NOMO-1 treated with dmso at 0.1 percent for 144 hours (cell line): ENCODE measurements at regions not wholly inside any gene's neighbourhood (a gene's known extent, or its start where the extent isn't known, plus 50 kb on each side); places are given as distances from the start of the nearest gene placed in this dataset.
"Not testable (repeated sequence)": the region's sequence is repeated elsewhere in the genome, so short reads cannot be mapped to it uniquely, and the experiment has no call there.

Experiments used
- DNase-seq: peaks from one replicate; lab custom pipeline; 2025; ENCODE audit not compliant: unreplicated experiment; lab: John Stamatoyannopoulos, UW

GRCh38 chr11:121870206-121871045, 245.6 kb downstream of the BLID start:
- DNase-seq, result no peak

GRCh38 chr11:121869478-121869877, 246.5 kb downstream of the BLID start:
- DNase-seq, result no peak

- no peak for DNase-seq
Observed at GRCh38 chr11:121866754-121867153, 249.3 kb downstream of the BLID start.

GRCh38 chr11:121864660-121865059, 251.4 kb downstream of the BLID start:
- peak; percentile 7 for DNase-seq

- DNase-seq, result no peak
Observed at GRCh38 chr11:121863126-121863525, 252.9 kb downstream of the BLID start.

- not testable (repeated sequence) for DNase-seq
Observed at GRCh38 chr11:121855138-121855537, 260.9 kb downstream of the BLID start.

- DNase-seq, result no peak
Observed at GRCh38 chr11:121844016-121844415, 272.0 kb downstream of the BLID start.

GRCh38 chr11:121842192-121842585, 273.8 kb downstream of the BLID start:
- DNase-seq, result no peak

- no peak for DNase-seq
Observed at GRCh38 chr11:121841487-121842191, 274.4 kb downstream of the BLID start.

GRCh38 chr11:121839781-121840180, 276.2 kb downstream of the BLID start:
- DNase-seq, result no peak

- DNase-seq, result no peak
Observed at GRCh38 chr11:121838571-121838970, 277.4 kb downstream of the BLID start.

- DNase-seq, result no peak
Observed at GRCh38 chr11:121833970-121834369, 282.0 kb downstream of the BLID start.

- DNase-seq, result peak; percentile 4
Observed at GRCh38 chr11:121829159-121829643, 286.8 kb downstream of the BLID start.

GRCh38 chr11:121814962-121815361, 301.1 kb downstream of the BLID start:
- no peak for DNase-seq

GRCh38 chr11:121814296-121814695, 301.7 kb downstream of the BLID start:
- no peak for DNase-seq

- no peak for DNase-seq
Observed at GRCh38 chr11:121810291-121810690, 305.7 kb downstream of the BLID start.

- DNase-seq, result no peak
Observed at GRCh38 chr11:121808096-121808495, 307.9 kb downstream of the BLID start.

- no peak for DNase-seq
Observed at GRCh38 chr11:121807051-121807450, 309.0 kb downstream of the BLID start.

GRCh38 chr11:121802542-121802941, 313.5 kb downstream of the BLID start:
- DNase-seq, result no peak

- no peak for DNase-seq
Observed at GRCh38 chr11:121801781-121802180, 314.2 kb downstream of the BLID start.

GRCh38 chr11:121801394-121801748, 314.6 kb downstream of the BLID start:
- no peak for DNase-seq

GRCh38 chr11:121800731-121801393, 315.2 kb downstream of the BLID start:
- no peak for DNase-seq
